RPMI7951 (cell line): ENCODE measurements at regions not wholly inside any gene's neighbourhood (a gene's known extent, or its start where the extent isn't known, plus 50 kb on each side); places are given as distances from the start of the nearest gene placed in this dataset.
"Not testable (repeated sequence)": the region's sequence is repeated elsewhere in the genome, so short reads cannot be mapped to it uniquely, and the experiment has no call there.

ENCODE experiments used
- DNase-seq: peaks from one replicate; pipeline ENCODE4 v3.0.0-alpha.2; 2012; ENCODE audit warnings: low read depth

- no peak for DNase-seq
Measured at GRCh38 chr2:138931284-138932256, 151.4 kb upstream of the NXPH2 start.

- no peak for DNase-seq
Measured at GRCh38 chr2:138930571-138930970, 150.4 kb upstream of the NXPH2 start.

DNA sequence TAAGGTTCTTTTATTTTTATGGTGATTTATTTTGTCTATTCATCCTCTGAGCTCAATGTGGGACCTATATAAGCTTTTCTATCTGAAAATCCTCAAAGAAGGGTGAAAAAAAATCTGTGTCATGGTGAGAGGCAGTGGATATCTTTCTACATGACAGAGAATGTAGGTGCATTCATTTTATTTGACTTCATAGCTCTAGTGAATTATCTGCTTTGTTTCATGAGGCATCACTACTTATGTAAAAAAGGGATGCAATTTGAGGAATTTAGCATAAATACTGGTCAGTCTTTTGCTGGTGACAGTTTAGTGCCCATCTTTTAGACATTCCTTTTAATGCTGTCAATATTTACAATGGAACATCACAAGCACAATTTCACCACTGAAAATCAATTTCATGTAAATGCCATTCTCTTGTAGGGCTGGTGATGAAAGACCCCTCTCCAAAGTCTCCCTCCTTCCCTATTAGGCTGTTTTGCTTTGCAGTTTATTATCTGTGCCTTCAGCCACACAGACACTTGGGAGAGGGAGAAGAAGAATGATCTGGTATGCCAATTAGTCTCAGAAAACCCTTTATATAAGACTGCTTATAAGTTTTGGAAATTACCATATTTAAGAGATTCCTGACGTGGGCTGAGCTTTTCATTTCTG lies 148.3 kb upstream of the NXPH2 start:
- no peak for DNase-seq

DNA sequence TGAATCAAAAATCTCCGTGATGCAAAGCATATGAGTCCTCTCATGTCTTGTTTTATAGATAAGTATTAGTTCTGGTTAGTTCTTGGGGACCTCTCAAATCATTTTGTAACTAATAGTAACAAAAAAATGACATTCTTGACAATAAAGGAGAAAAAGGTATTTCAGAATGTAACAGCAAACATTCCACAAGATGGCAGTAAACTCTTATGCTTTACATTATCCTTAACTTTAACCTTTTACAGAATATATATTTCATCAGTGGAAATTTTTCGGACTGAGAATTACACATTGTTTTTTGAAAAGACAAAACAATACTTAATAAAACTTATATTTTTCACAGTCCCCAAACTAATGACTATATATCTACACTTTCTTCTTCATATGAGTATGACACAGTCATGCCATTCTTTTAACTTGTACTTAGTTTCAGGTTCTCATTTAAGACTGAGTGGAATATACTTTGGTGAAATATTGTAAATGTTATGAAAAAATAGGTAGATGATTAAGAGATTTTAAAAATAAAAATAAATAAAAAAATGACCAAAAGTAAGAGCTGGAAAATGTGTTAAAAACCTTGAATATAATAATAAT lies 142.9 kb upstream of the NXPH2 start:
- DNase-seq: peak; percentile 24

DNA sequence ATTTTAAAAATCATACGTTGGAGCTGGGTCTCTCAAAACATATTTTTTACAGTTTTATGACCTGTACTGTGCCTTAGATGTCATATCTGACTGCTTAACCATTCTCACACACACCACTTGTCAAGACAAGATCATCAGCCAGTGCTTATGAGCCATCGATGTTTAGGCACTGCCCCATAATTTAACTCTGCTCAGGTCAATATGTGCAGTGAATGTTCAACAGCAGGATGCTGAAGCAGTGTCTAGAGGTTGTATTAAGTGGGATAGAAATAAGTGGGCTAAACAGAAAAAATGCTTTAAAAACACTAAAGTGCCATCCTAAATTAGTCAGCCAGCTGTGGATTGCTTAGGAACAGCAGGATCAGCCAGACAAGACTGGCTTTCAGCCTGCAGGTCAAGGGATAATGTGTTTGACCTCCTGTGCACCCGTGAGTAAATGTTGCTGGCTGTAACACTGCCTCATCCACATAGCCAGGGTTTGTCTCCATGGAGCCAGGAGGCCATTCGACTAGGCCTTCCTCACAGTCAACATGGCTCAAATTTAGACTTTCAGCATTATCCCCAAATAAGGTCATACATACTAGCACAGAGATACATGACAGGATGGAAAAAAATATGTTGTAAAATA lies 139.0 kb upstream of the NXPH2 start:
- DNase-seq: no peak

DNA sequence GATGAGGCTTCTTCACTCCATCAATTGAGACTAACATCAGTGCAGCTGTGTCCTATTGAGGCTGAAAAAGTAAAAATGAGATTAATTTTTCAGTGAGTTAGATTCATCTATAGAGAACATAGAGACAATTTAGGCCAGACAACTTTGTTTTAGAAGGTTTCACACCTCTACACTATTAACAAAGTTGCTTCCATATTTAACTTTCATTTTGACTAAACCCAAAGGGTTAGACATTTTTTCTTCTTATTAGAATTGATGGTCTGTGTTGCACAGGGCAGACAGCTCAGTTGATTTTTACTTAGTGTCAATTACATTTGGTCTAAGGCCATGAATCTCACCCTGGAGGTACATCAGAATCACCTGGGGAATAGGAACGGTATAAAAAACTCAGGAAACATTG lies 130.2 kb upstream of the NXPH2 start:
- DNase-seq: no peak

DNA sequence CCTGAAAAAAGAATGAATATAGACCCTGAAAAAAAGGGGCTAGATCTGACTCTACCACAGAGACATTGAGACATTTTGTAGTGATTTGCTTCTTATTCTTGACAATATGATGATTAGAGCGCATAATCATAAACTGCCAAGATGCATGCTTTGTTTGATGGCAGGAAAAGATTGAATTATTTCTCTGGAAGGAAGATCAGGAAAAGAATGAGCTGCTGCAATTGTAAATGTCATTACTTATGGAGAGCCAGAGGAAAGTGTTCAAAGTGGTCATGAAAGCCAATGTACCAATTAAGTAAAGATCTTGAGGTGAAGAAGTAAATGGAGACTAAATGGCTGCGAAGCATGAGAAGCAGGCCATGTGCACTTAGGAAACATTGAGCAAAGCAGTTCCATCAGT lies 126.4 kb upstream of the NXPH2 start:
- DNase-seq: no peak

DNA sequence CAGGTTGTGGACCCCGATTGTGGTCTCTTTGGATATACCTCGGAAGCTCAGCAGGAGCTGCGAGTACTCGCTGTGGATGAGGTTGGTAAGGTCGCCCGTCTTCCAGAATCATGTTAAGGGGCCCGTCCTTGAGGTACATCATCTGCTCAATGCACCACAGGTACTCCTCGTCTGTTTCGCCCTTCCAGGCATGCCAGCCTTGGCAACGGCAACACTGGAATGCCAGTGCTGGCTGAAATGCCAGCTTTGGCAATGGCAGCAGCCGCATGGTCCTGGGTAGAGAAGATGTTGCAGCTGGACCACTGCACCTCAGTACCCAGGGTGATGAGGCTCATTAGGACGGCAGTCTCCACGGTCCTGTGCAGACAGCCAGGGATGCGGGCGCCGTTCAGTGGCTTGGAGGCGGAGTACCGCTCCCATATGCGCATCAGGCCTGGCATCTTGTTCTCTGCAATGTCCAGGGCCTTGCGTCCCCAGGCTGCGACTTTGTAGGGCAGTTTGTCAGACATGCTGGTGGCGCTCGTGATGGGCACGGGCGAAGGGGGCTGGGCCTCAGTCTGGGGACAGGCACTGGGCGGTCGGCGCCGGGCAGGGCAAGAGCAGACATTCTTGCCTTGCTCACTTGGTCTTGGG lies 122.2 kb upstream of the NXPH2 start:
- DNase-seq: no peak

GRCh38 chr2:138901530-138901929 lies 121.3 kb upstream of the NXPH2 start:
- no peak for DNase-seq

DNA sequence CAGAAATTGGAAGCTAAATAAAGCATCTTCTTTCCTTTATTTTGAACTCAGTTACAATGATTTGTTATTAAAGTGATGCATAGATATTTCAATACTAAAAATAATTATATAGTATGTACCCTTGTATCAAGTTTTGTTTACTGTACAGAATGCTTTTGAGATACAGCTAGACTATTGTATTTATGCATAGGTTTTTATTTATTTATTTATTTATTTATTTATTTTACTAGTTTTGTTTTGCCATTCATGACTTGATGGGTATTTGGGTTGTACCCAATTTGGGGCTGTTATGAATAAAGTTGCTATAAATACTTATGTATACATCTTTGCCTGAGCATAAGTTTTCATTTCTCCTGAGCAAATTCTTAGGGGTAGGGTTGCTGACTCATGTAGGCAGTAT lies 118.7 kb upstream of the NXPH2 start:
- no peak for DNase-seq

GRCh38 chr2:138897274-138897673 lies 117.1 kb upstream of the NXPH2 start:
- DNase-seq: no peak

DNA sequence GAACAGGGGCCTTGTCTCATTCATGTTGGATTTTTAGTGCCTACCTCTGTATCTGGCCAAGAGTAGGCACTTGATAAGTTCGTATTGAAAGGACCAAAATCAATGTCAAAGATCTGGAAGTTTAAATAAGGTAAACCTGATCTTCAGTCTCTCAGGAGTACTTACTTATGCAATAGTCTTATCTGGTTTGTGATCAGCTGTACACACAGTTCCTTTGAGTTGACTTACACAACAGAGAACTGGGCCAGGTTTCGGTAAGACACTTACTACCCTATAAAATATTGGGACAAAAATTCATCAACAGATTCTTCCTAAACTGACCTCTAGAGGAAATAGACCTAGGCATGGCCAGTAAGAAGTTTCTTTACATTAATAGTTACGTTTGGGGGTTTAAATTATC lies 113.6 kb upstream of the NXPH2 start:
- no peak for DNase-seq

DNA sequence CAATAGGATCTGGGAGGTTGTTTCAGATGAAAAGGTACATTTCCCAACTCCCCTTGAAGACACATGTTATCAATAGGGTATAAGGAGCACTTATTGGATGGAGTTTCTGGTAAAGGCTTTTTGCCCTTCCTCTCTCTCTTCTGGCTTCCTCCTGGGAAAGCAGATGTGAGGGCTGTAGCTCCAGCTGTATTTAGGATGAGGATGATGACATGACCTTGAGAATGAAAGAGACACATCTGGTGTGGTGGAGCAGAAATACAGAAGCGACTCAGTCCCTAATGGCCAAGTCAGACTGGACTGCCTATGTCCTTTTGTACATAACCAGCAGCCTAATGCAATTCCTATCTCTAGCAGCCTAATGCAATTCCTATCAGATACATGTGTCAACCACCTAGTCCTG lies 100.9 kb upstream of the NXPH2 start:
- DNase-seq: no peak

DNA sequence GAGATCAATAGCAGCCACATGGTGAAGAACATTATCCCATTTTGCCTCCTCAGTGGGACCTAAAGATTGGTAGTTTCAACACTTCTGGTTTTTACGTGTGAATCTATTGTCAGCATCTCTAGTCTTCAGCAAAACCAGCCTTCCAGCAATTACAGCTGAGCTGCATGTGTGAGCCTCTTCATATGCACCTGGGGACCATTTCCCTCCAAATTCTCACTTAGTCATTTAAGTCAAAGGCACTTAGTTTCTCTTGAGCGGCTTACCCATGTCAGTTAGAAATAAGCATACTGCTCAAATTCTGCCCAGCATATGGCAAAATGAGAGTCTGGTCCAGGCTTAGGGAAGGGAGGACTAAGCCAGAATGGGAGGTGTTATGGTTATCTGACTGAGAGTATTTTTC lies 99.7 kb upstream of the NXPH2 start:
- no peak for DNase-seq

GRCh38 chr2:138877421-138877820 lies 97.2 kb upstream of the NXPH2 start:
- no peak for DNase-seq

DNA sequence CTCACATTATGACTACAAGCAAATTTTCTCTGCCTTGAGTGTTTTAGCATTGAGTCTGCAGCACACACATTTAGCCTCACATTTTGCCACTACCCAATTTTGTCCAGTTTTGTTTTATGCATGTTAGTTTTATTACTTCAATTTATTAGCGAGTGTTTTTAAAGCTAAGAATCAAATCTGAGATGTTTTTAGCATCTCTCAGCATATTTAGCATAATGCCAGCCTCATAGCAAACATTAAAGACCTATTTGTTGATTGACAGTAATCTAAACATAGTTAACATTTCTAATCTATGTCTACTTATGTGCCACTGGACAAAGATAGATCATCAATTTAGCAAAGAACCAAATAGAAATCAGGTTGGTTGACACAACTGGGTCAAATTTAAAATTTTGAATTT lies 94.1 kb upstream of the NXPH2 start:
- no peak for DNase-seq

GRCh38 chr2:138872116-138872515 lies 91.9 kb upstream of the NXPH2 start:
- DNase-seq: not testable (repeated sequence)

- no peak for DNase-seq
Measured at GRCh38 chr2:138871312-138871711, 91.1 kb upstream of the NXPH2 start.

GRCh38 chr2:138867341-138867740 lies 87.2 kb upstream of the NXPH2 start:
- DNase-seq: no peak

GRCh38 chr2:138866797-138867196 lies 86.6 kb upstream of the NXPH2 start:
- DNase-seq: no peak

GRCh38 chr2:138853761-138854160 lies 73.6 kb upstream of the NXPH2 start:
- DNase-seq: no peak

DNA sequence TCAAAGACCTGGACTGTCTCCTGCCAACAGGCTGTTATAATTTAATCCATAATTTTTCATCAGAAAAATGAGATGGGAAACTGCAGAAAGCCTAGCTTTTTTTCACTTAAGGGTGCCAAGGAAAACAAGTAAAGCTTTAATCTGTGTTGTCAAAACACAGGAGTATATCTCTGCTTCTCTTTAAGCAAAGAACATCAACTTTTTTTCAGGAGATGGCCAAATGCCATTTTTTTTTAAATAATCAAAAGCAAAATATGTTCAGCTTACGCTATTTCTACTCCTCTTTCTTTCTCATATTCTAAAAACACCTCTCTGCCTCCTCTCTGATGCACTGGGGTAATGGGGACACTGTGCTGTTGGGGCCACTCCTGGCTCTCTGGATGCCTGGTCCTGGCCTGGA lies 73.1 kb upstream of the NXPH2 start:
- no peak for DNase-seq
